Esophagus muscularis mucosa (tissue), 4 donors: ENCODE measurements at regions not wholly inside any gene's neighbourhood (a gene's known extent, or its start where the extent isn't known, plus 50 kb on each side); places are given as distances from the start of the nearest gene placed in this dataset.

Source experiments
- DNase-seq: peaks from one replicate; pipeline ENCODE4 v3.0.0-alpha.2; 2017; ENCODE audit errors: extremely low spot score
- H3K27ac ChIP-seq, 4 donors: fragments of 200-600 bp; sonication (generic); replicated peaks in 1 of 4; 1 replicate in 3 of 4; 2 replicates in 1 of 4; pipeline ENCODE4 v1.5.1; 2016 to 2019; ENCODE audit warnings: mild to moderate bottlenecking in 1 of 4
- H3K27me3 ChIP-seq, 4 donors: fragments of 200-600 bp; sonication (generic); one replicate each; pipeline versions ENCODE4 v1.5.1 to v1.6.0; 2016 to 2019
- H3K36me3 ChIP-seq, 4 donors: fragments of 200-600 bp; sonication (generic); one replicate each; pipeline ENCODE4 v1.5.1; 2016 to 2019
- H3K4me1 ChIP-seq, 4 donors: fragments of 200-600 bp; sonication (generic); one replicate each; pipeline ENCODE4 v1.5.1; 2016 to 2019
- H3K4me3 ChIP-seq, 4 donors: fragments of 200-600 bp; sonication (generic); 1 replicate in 2 of 4; 2 replicates in 2 of 4; pipeline ENCODE4 v1.5.1; 2016 to 2019; ENCODE audit warnings: mild to moderate bottlenecking in 4 of 4, moderate library complexity in 1 of 4
- H3K9me3 ChIP-seq, 4 donors: fragments of 200-600 bp; sonication (generic); 1 replicate in 3 of 4; 2 replicates in 1 of 4; pipeline ENCODE4 v1.5.1; 2016 to 2019
- EP300 ChIP-seq: sonication (generic); formaldehyde crosslinking; IDR thresholded peaks from one replicate; pipeline ENCODE4 v1.6.1; 2017; ENCODE audit warnings: antibody characterized with exemption
- POLR2A ChIP-seq: fragments of 450-650 bp; IDR thresholded peaks from one replicate; pipeline ENCODE4 v1.6.1; 2017; ENCODE audit warnings: antibody characterized with exemption, moderate library complexity, mild to moderate bottlenecking, low read depth
- POLR2AphosphoS5 ChIP-seq, 2 donors: sonication (generic); formaldehyde crosslinking; IDR thresholded peaks; one replicate each; pipeline ENCODE4 v1.6.1; 2017; ENCODE audit warnings: antibody characterized with exemption in 2 of 2
- WGBS: methylation state at CpG from one replicate; pipeline ENCODE4 v1.1.5; 2018; 5-methylcytosine and 5-hydroxymethylcytosine counted together
- intact Hi-C: fragments of 100-400 bp; cut with DNase I; formaldehyde crosslinking; loops from one replicate; pipeline ENCODE4 v1.15.1; 2023
- TF ChIP-seq, protein P1 (sequence below), 3 experiments: fragments of 200-600 bp in 2 of 3; fragments of 450-650 bp in 1 of 3; sonication (generic) in 2 of 3; IDR thresholded peaks; one replicate each; pipeline ENCODE4 v1.5.1; 2017 to 2019; ENCODE audit warnings: antibody characterized with exemption in 3 of 3, mild to moderate bottlenecking in 2 of 3, moderate library complexity in 1 of 3

DNA sequence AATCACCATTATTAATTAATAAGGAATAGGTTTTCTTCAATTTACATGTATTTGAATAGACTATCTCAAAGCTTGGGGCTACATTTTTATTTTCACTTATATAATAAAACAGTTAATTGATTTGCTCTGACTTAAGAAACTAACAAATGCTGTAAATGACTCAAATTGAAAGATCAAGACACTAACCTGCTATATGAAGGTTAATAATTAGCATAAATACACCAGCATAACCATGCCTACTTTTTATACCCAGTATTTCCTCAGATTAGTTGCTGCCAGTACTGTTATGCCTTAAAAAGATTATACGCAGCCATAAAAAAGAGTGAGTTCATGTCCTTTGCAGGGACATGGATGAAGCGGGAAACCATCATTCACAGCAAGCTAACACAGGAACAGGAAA is 1545.1 kb downstream of the AMY1C start:
- Histone ChIP-seq H3K4me3 (no peak overlapping the region), H3K27ac (no peak overlapping the region), H3K9me3 (peaks cover 0 to 11% (median 0%) of the 10 kb centered on the region in 4 donors), H3K4me1 (no peaks in the 10 kb centered on the region), H3K36me3 (no peaks in the 10 kb centered on the region), H3K27me3 (no peaks in the 10 kb centered on the region)
- intact Hi-C loops, result no loop called here
- TF ChIP-seq EP300 (no peak), POLR2A (no peak), POLR2AphosphoS5 (IDR thresholded peaks at IDR 0.05) (no peak)
- TF ChIP-seq, protein P1, sequence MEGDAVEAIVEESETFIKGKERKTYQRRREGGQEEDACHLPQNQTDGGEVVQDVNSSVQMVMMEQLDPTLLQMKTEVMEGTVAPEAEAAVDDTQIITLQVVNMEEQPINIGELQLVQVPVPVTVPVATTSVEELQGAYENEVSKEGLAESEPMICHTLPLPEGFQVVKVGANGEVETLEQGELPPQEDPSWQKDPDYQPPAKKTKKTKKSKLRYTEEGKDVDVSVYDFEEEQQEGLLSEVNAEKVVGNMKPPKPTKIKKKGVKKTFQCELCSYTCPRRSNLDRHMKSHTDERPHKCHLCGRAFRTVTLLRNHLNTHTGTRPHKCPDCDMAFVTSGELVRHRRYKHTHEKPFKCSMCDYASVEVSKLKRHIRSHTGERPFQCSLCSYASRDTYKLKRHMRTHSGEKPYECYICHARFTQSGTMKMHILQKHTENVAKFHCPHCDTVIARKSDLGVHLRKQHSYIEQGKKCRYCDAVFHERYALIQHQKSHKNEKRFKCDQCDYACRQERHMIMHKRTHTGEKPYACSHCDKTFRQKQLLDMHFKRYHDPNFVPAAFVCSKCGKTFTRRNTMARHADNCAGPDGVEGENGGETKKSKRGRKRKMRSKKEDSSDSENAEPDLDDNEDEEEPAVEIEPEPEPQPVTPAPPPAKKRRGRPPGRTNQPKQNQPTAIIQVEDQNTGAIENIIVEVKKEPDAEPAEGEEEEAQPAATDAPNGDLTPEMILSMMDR (IDR thresholded peaks at IDR 0.05), result no peak
- WGBS, result 89% methylated on average over 2 of the region's 2 CpGs
- DNase-seq, result no peak

DNA sequence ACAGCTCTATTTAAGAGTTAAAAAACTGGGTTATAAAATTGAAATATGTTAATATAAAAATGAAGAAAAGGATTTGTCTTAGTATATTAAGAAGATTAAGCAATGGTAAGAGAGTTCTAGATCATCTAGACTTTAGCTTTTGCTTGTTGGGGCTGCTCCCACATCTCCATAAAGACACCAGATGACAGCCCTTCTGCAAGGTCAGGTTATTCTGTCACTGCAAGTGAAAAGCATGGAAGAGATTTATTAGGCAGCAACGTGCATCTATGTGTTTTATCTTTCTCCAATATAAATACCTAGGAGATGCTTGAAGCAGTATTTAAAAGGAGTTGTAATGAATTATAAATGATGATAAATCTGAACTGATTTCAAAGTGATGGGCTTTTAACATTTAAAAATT is 1560.4 kb downstream of the AMY1C start:
- H3K27me3 ChIP-seq, result no peaks in the 10 kb centered on the region
- intact Hi-C loops, result no loop called here
- H3K4me1 ChIP-seq, result no peaks in the 10 kb centered on the region
- no peaks in the 10 kb centered on the region for H3K9me3 ChIP-seq
- 17% methylated on average over 1 of the region's 1 CpG for WGBS
- no peak for DNase-seq
- no peak overlapping the region for H3K4me3 ChIP-seq
- TF ChIP-seq POLR2AphosphoS5 (IDR thresholded peaks at IDR 0.05), result no peak
- no peak for TF ChIP-seq POLR2A
- TF ChIP-seq, protein P1 (IDR thresholded peaks at IDR 0.05), result no peak
- TF ChIP-seq EP300, result no peak
- H3K27ac ChIP-seq, result no peak overlapping the region
- H3K36me3 ChIP-seq, result no peaks in the 10 kb centered on the region

DNA sequence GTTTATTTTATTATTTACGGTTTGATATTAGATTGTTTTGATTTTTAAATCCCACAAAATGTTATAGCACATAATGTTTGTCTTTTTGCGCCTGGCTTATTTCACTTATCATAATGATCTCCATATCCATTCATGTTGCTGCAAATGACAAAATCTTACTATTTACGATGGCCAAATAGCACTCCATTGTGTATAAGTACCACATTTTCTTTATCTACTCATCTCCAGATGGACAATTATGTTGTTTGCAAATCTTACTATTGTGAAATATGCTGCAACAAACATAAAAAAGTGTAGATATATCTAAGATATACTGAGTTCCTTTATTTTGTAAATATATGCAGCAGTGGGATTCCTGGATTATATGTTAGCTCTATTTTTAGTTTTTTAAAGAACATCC is 1568.3 kb downstream of the AMY1C start:
- Histone ChIP-seq H3K36me3 (no peaks in the 10 kb centered on the region), H3K4me1 (no peaks in the 10 kb centered on the region), H3K27me3 (no peaks in the 10 kb centered on the region), H3K27ac (no peak overlapping the region), H3K4me3 (no peak overlapping the region), H3K9me3 (peaks cover 0 to 15% (median 8%) of the 10 kb centered on the region in 4 donors)
- TF ChIP-seq POLR2AphosphoS5 (IDR thresholded peaks at IDR 0.05) (no peak), POLR2A (no peak)
- TF ChIP-seq, protein P1 (IDR thresholded peaks at IDR 0.05), result no peak
- WGBS, result 84% methylated on average over 3 of the region's 3 CpGs
- intact Hi-C loops, result no loop called here
- DNase-seq, result no peak

DNA sequence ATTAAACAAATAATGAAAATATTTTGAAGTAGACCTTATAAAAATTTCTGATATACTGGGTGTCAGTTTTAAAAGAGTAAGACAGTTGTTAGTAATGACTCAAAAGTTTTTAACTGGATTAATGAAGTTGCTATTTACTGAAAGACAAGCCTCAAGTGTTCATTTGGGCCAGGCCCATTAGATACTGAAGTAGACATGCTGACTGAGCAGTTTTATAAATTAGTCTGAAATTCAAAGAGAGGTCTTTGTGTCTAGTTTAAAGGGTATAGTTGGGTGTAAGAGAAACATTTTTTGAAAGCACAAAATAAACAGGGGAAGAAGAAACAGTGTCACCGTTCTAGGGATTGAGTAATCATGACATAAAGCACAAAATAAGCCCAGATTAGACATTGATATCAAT is 1577.2 kb downstream of the AMY1C start:
- H3K36me3 ChIP-seq, result no peaks in the 10 kb centered on the region

DNA sequence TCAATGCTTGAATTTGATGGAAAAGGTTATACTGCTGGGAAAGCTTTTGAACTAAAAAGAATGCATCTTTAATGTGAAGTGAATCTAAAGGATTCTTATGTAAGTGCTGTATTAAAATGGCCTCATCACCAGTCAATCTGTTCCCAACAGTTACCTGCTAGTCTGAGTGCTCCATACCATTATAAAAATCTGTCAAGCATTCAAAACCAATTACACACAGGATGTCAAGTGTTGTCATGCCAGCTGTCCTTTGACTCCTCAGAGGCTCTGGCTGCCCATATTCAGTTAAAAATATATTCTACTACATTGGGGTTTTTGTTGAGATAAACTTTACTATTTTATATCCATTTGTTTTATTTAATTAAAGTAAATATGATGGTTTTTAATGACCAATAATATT is 1587.7 kb downstream of the AMY1C start:
- Histone ChIP-seq H3K9me3 (no peaks in the 10 kb centered on the region), H3K4me1 (no peaks in the 10 kb centered on the region), H3K27me3 (no peaks in the 10 kb centered on the region), H3K4me3 (no peak overlapping the region), H3K27ac (no peak overlapping the region), H3K36me3 (no peaks in the 10 kb centered on the region)
- TF ChIP-seq, protein P1 (IDR thresholded peaks at IDR 0.05), result no peak
- TF ChIP-seq POLR2AphosphoS5 (IDR thresholded peaks at IDR 0.05) (no peak), POLR2A (no peak), EP300 (no peak)
- intact Hi-C loops, result no loop called here
- DNase-seq, result no peak

More for the DNA sequence above, 1577.2 kb downstream of the AMY1C start:
- H3K27me3 ChIP-seq, result no peaks in the 10 kb centered on the region
- TF ChIP-seq POLR2AphosphoS5 (IDR thresholded peaks at IDR 0.05) (no peak), POLR2A (no peak), EP300 (no peak)
- TF ChIP-seq, protein P1 (IDR thresholded peaks at IDR 0.05), result no peak
- 53% methylated on average over 1 of the region's 1 CpG for WGBS
- intact Hi-C loops, result no loop called here
- no peak overlapping the region for H3K27ac ChIP-seq
- H3K4me3 ChIP-seq, result no peak overlapping the region
- no peaks in the 10 kb centered on the region for H3K4me1 ChIP-seq
- no peak for DNase-seq
- H3K9me3 ChIP-seq, result no peaks in the 10 kb centered on the region
